GM13976 (cell line): ENCODE measurements at regions not wholly inside any gene's neighbourhood (a gene's known extent, or its start where the extent isn't known, plus 50 kb on each side); places are given as distances from the start of the nearest gene placed in this dataset.

Source experiments
- DNase-seq: peaks from one replicate; pipeline ENCODE4 v3.0.0; 2012; ENCODE audit warnings: low spot score
- in situ Hi-C: fragments of 300-500 bp; cut with MboI; formaldehyde crosslinking; loops from one replicate; pipeline ENCODE4 v1.12.0; 2022; ENCODE audit warnings: low sequenced_read_pairs, mixed read lengths, inconsistent platforms; ENCODE audit not compliant: unreplicated experiment
- TF ChIP-seq, protein P1 (sequence below): IDR thresholded peaks from 2 replicates; pipeline ENCODE4 v1.5.1; 2012; ENCODE audit warnings: borderline replicate concordance, mild to moderate bottlenecking; ENCODE audit not compliant: insufficient read depth; ENCODE audit errors: extremely low read depth, missing control alignments, control extremely low read depth

DNA sequence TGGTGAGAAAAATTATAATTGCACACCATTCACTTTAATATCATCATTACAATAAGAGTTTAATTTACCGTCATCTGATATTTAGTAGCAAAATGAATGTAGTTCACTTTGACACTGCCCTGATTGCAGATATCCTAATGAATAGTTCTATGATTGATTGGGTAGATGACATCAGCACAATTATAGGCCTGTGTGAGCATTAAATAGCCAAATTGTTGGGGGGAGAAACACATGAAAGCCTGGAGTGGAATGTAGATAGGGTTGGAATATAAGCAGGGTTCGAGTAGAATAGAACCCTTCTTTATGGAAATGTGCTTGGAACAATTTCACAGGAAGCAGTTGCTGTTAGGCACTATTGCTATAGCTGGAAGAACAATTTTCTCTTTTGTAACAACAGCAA lies 1526.2 kb downstream of the RPA4 start:
- in situ Hi-C loops: no loop called here
- no peak for DNase-seq
- TF ChIP-seq, protein P1, sequence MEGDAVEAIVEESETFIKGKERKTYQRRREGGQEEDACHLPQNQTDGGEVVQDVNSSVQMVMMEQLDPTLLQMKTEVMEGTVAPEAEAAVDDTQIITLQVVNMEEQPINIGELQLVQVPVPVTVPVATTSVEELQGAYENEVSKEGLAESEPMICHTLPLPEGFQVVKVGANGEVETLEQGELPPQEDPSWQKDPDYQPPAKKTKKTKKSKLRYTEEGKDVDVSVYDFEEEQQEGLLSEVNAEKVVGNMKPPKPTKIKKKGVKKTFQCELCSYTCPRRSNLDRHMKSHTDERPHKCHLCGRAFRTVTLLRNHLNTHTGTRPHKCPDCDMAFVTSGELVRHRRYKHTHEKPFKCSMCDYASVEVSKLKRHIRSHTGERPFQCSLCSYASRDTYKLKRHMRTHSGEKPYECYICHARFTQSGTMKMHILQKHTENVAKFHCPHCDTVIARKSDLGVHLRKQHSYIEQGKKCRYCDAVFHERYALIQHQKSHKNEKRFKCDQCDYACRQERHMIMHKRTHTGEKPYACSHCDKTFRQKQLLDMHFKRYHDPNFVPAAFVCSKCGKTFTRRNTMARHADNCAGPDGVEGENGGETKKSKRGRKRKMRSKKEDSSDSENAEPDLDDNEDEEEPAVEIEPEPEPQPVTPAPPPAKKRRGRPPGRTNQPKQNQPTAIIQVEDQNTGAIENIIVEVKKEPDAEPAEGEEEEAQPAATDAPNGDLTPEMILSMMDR: no peak

- TF ChIP-seq, protein P1: no peak
- no peak for DNase-seq
- in situ Hi-C loops: no loop called here
Measured at GRCh38 chrX:98412058-98412457, 1528.3 kb downstream of the RPA4 start.

DNA sequence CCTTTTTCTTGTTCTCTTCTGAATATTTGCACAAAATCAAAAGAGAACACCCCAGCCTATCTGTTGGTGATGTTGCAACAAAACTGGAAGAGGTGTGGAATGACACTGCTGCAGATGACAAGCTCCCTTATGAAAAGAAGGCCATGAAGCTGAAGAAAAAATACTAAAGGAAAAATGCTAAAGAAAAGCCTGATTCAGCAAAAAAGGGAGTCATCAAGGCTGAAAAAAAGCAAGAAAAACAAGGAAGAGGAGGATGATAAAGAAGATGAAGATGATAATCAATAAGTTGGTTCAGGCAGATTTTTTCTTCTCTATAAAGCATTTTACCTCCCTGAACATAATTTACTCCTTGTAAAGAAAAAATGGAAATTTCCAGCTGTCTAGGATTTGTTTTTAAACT lies 1538.8 kb downstream of the RPA4 start:
- TF ChIP-seq, protein P1: no peak
- no peak for DNase-seq
- in situ Hi-C loops: no loop called here

DNA sequence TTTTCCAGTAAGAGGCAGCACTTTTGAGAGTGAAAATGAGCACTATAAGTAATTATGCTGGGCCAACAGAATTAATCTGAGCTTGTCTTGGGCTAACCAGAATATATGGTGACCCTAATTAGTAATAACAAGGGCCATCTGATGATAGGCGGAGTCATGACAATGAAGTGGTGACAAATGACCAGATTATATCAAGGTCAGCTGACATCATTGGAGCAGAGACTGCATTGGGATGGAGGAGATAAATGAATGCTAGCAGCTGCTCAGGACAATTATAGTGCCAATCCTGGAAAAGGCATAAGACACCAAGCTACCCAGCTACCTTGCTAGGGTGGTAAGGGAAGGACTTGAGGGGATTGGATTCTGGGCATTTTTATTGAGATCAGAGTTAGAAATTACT lies 1548.7 kb downstream of the RPA4 start:
- TF ChIP-seq, protein P1: no peak
- in situ Hi-C loops: no loop called here
- DNase-seq: no peak

DNA sequence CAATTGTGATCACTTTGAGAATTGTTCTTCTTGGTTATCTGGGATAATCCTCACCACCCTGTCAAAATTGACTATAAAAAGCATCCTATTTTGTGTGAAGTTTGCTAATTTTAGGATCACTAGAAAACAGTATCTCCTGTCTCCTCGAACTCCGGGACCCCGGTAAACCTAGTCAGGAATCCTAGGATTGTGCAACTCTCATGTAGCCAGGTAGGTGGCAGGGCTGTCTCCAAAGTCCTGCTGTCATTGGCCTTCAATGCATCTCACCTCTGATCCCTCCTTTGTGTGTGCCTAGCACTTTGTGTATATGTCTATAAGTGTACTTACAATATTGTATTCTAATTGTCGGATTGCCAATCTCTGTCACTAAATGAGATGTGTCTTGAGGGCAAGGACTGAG lies 1564.8 kb downstream of the RPA4 start:
- no peak for DNase-seq
- TF ChIP-seq, protein P1: no peak
- in situ Hi-C loops: no loop called here

GRCh38 chrX:98452456-98452855 lies 1568.7 kb downstream of the RPA4 start:
- TF ChIP-seq, protein P1: no peak
- DNase-seq: no peak
- in situ Hi-C loops: no loop called here

- no peak for DNase-seq
- in situ Hi-C loops: no loop called here
- TF ChIP-seq, protein P1: no peak
Measured at GRCh38 chrX:98459669-98460068, 1576.0 kb downstream of the RPA4 start.
